ENCODE measurements at regions not wholly inside any gene's neighbourhood (a gene's known extent, or its start where the extent isn't known, plus 50 kb on each side); places are given as distances from the start of the nearest gene placed in this dataset.
"Not testable (repeated sequence)": the region's sequence is repeated elsewhere in the genome, so short reads cannot be mapped to it uniquely, and the experiment has no call there.

DNA sequence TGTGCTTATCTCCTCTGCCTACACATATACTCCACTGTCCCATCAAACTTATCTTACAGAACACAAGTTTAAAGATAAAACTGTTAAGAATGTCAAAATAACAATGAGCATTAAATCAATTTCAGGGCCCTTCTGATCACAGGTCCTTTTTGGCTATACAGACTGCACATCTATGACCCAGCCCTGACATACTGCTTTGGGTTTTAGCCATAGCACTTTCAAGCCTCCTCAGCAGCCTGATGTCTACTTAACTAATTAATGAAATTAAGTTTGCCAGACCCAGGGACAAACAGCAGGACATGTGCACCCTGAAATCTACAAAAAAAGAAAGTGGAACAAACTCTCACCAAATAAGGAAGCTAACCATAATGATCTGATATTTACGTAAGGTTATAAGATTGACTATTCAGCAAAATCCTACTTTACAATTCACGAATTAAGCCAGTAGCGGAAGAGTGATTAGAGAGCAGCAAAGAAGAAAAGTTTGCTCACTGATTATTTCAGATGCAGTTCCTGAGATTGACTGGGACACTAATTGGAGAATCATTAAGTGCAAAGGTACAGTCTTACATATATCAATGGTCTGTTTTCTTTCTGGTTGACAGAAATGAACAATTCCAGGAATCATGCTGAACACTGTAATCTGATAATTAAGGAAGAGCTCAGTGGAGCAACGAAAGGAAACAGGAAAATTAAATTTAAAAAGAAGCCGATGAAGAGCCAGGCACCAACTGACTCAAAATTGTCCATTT is 669.3 kb upstream of the LRRN3 start:
- Histone ChIP-seq H3K4me1 (ENCODE audit: control insufficient read depth, extremely low read depth, insufficient read depth, low read length) (no peaks in the 10 kb centered on the region), H2AFZ (ENCODE audit: low read length) (no peak overlapping the region), H3K36me3 (ENCODE audit: control insufficient read depth, insufficient read depth, low read length) (no peaks in the 10 kb centered on the region), H3K27ac (ENCODE audit: insufficient read depth, low read length) (no peak overlapping the region), H3K27me3 (ENCODE audit: control insufficient read depth, insufficient read depth, low read length) (no peaks in the 10 kb centered on the region), H3K9ac (ENCODE audit: insufficient read depth, low read length) (no peak overlapping the region), H3K4me2 (ENCODE audit: extremely low read depth, insufficient read depth, low read length) (no peak overlapping the region), H3K9me3 (ENCODE audit: control insufficient read depth, insufficient read depth, low read depth, low read length) (no peaks in the 10 kb centered on the region), H3K4me3 (replicated peaks in 1 of 4; ENCODE audit: control extremely low read depth in 1 of 4, insufficient read depth in 1 of 4, low read depth in 3 of 4, low read length in 4 of 4) (no peak overlapping the region), H4K20me1 (ENCODE audit: control insufficient read depth, extremely low read depth, insufficient read depth, low read length) (no peaks in the 10 kb centered on the region), H3K79me2 (ENCODE audit: control insufficient read depth, insufficient read depth, low read length) (no peaks in the 10 kb centered on the region)
- DNase-seq (ENCODE audit: low read depth in 2 of 2) = no peak
- TF ChIP-seq CTCF (conservative IDR thresholded peaks at IDR 0.05 in 1 of 2, IDR thresholded peaks at IDR 0.05 in 1 of 2; ENCODE audit: low read depth in 1 of 2, low read length in 2 of 2) (no peak), EZH2 (IDR thresholded peaks at IDR 0.05; ENCODE audit: low read length, missing control alignments) (no peak)

- Histone ChIP-seq H3K4me3 (replicated peaks in 1 of 4; ENCODE audit: control extremely low read depth in 1 of 4, insufficient read depth in 1 of 4, low read depth in 3 of 4, low read length in 4 of 4) (no peak overlapping the region), H3K9ac (ENCODE audit: insufficient read depth, low read length) (no peak overlapping the region), H3K27ac (ENCODE audit: insufficient read depth, low read length) (no peak overlapping the region), H3K4me1 (ENCODE audit: control insufficient read depth, extremely low read depth, insufficient read depth, low read length) (no peaks in the 10 kb centered on the region), H4K20me1 (ENCODE audit: control insufficient read depth, extremely low read depth, insufficient read depth, low read length) (no peaks in the 10 kb centered on the region), H3K27me3 (ENCODE audit: control insufficient read depth, insufficient read depth, low read length) (no peaks in the 10 kb centered on the region), H3K36me3 (ENCODE audit: control insufficient read depth, insufficient read depth, low read length) (no peaks in the 10 kb centered on the region), H3K79me2 (ENCODE audit: control insufficient read depth, insufficient read depth, low read length) (no peaks in the 10 kb centered on the region), H3K9me3 (ENCODE audit: control insufficient read depth, insufficient read depth, low read depth, low read length) (no peaks in the 10 kb centered on the region), H2AFZ (ENCODE audit: low read length) (no peak overlapping the region), H3K4me2 (ENCODE audit: extremely low read depth, insufficient read depth, low read length) (no peak overlapping the region)
- DNase-seq (ENCODE audit: low read depth in 2 of 2) = no peak
- TF ChIP-seq EZH2 (IDR thresholded peaks at IDR 0.05; ENCODE audit: low read length, missing control alignments) (no peak), CTCF (conservative IDR thresholded peaks at IDR 0.05 in 1 of 2, IDR thresholded peaks at IDR 0.05 in 1 of 2; ENCODE audit: low read depth in 1 of 2, low read length in 2 of 2) (no peak)
Measured at GRCh38 chr7:110432061-110432553, 658.8 kb upstream of the LRRN3 start.

GRCh38 chr7:110438926-110439325 is 652.0 kb upstream of the LRRN3 start:
- H3K9me3 ChIP-seq (ENCODE audit: control insufficient read depth, insufficient read depth, low read depth, low read length); H3K4me1 ChIP-seq (ENCODE audit: control insufficient read depth, extremely low read depth, insufficient read depth, low read length); H3K27me3 ChIP-seq (ENCODE audit: control insufficient read depth, insufficient read depth, low read length); H3K36me3 ChIP-seq (ENCODE audit: control insufficient read depth, insufficient read depth, low read length); H3K27ac ChIP-seq (ENCODE audit: insufficient read depth, low read length); H4K20me1 ChIP-seq (ENCODE audit: control insufficient read depth, extremely low read depth, insufficient read depth, low read length); H3K9ac ChIP-seq (ENCODE audit: insufficient read depth, low read length); H3K79me2 ChIP-seq (ENCODE audit: control insufficient read depth, insufficient read depth, low read length); H2AFZ ChIP-seq (ENCODE audit: low read length); H3K4me2 ChIP-seq (ENCODE audit: extremely low read depth, insufficient read depth, low read length); H3K4me3 ChIP-seq (replicated peaks in 1 of 4; ENCODE audit: control extremely low read depth in 1 of 4, insufficient read depth in 1 of 4, low read depth in 3 of 4, low read length in 4 of 4); DNase-seq (ENCODE audit: low read depth in 2 of 2): not testable (repeated sequence)

Measured in fibroblast of lung (primary cell).